Upper lobe of left lung (tissue), 4 donors: ENCODE measurements at regions not wholly inside any gene's neighbourhood (a gene's known extent, or its start where the extent isn't known, plus 50 kb on each side); places are given as distances from the start of the nearest gene placed in this dataset.

Experiments used
- POLR2A ChIP-seq, 4 donors: fragments of 450-650 bp; IDR thresholded peaks; one replicate each; pipeline ENCODE4 v1.5.1; 2016 to 2017; ENCODE audit warnings: antibody characterized with exemption in 4 of 4, mild to moderate bottlenecking in 2 of 4
- POLR2AphosphoS5 ChIP-seq, 2 donors: sonication (generic); formaldehyde crosslinking; IDR thresholded peaks; one replicate each; pipeline ENCODE4 v1.5.1; 2017; ENCODE audit warnings: antibody characterized with exemption in 2 of 2
- TF ChIP-seq, protein P1 (sequence below), 6 experiments: fragments of 450-650 bp in 4 of 6; fragments of 200-600 bp in 2 of 6; sonication (generic) in 2 of 6; IDR thresholded peaks; one replicate each; pipeline ENCODE4 v1.5.1; 2016 to 2019; ENCODE audit warnings: antibody characterized with exemption in 6 of 6

DNA sequence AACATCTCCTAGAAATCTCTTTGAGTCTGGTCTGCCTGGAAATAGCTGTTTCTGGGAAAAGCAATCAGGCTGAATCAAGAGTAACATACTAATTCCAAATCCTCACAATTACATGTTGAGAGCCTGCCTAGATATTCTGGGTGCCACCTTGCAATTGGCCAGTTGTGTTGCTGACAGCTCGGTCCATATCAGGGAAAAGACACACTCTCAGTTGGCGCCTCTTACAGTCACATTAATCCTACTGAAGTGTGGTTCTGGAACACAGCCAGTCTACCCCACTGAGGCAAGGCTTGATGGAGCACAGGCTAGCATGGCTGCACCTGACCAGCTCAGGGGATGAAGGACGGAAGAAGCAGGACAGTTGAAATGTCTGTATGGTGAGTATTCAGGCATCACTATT, 121.4 kb upstream of the TAB2 start:
- TF ChIP-seq, protein P1, sequence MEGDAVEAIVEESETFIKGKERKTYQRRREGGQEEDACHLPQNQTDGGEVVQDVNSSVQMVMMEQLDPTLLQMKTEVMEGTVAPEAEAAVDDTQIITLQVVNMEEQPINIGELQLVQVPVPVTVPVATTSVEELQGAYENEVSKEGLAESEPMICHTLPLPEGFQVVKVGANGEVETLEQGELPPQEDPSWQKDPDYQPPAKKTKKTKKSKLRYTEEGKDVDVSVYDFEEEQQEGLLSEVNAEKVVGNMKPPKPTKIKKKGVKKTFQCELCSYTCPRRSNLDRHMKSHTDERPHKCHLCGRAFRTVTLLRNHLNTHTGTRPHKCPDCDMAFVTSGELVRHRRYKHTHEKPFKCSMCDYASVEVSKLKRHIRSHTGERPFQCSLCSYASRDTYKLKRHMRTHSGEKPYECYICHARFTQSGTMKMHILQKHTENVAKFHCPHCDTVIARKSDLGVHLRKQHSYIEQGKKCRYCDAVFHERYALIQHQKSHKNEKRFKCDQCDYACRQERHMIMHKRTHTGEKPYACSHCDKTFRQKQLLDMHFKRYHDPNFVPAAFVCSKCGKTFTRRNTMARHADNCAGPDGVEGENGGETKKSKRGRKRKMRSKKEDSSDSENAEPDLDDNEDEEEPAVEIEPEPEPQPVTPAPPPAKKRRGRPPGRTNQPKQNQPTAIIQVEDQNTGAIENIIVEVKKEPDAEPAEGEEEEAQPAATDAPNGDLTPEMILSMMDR (IDR thresholded peaks at IDR 0.05) = no peak
- TF ChIP-seq POLR2A (IDR thresholded peaks at IDR 0.05) (no peak), POLR2AphosphoS5 (IDR thresholded peaks at IDR 0.05) (no peak)
